GM21381 (cell line): ENCODE measurements at regions not wholly inside any gene's neighbourhood (a gene's known extent, or its start where the extent isn't known, plus 50 kb on each side); places are given as distances from the start of the nearest gene placed in this dataset.
A peak's percentile ranks its signal among the peaks of the same experiment; 100 is the strongest.

Experiments used
- ATAC-seq: cut with Tn5 transposase; IDR thresholded peaks from one replicate; pipeline ENCODE4 v1.9.1; 2021; ENCODE audit warnings: mild to moderate bottlenecking, moderate library complexity; ENCODE audit not compliant: unreplicated experiment

GRCh38 chr3:156620901-156621300 lies 53.5 kb upstream of the TIPARP start:
- no peak for ATAC-seq

GRCh38 chr3:156620260-156620659 lies 54.1 kb upstream of the TIPARP start:
- ATAC-seq, result no peak

- no peak for ATAC-seq
Measured at GRCh38 chr3:156619376-156619775, 55.0 kb upstream of the TIPARP start.

- ATAC-seq, result no peak
Measured at GRCh38 chr3:156617781-156618180, 56.6 kb upstream of the TIPARP start.

- ATAC-seq, result no peak
Measured at GRCh38 chr3:156617145-156617544, 57.2 kb upstream of the TIPARP start.

GRCh38 chr3:156615592-156616173 lies 58.7 kb upstream of the TIPARP start:
- ATAC-seq, result no peak

- no peak for ATAC-seq
Measured at GRCh38 chr3:156614642-156615511, 59.5 kb upstream of the TIPARP start.

- ATAC-seq, result no peak
Measured at GRCh38 chr3:156612903-156613302, 58.0 kb upstream of the SSR3 start.

GRCh38 chr3:156611870-156612494 lies 57.1 kb upstream of the SSR3 start:
- ATAC-seq, result no peak

GRCh38 chr3:156610154-156610553 lies 55.2 kb upstream of the SSR3 start:
- ATAC-seq, result no peak

GRCh38 chr3:156609546-156609945 lies 54.6 kb upstream of the SSR3 start:
- no peak for ATAC-seq

- no peak for ATAC-seq
Measured at GRCh38 chr3:156608601-156609514, 53.9 kb upstream of the SSR3 start.

- ATAC-seq, result peak; percentile 34
Measured at GRCh38 chr3:156606729-156607128, 51.8 kb upstream of the SSR3 start.

GRCh38 chr3:156605686-156606605 lies 51.0 kb upstream of the SSR3 start:
- ATAC-seq, result no peak

- ATAC-seq, result no peak
Measured at GRCh38 chr3:156604642-156605144, 49.8 kb upstream of the SSR3 start.
